ENCODE measurements at regions not wholly inside any gene's neighbourhood (a gene's known extent, or its start where the extent isn't known, plus 50 kb on each side); places are given as distances from the start of the nearest gene placed in this dataset.

DNA sequence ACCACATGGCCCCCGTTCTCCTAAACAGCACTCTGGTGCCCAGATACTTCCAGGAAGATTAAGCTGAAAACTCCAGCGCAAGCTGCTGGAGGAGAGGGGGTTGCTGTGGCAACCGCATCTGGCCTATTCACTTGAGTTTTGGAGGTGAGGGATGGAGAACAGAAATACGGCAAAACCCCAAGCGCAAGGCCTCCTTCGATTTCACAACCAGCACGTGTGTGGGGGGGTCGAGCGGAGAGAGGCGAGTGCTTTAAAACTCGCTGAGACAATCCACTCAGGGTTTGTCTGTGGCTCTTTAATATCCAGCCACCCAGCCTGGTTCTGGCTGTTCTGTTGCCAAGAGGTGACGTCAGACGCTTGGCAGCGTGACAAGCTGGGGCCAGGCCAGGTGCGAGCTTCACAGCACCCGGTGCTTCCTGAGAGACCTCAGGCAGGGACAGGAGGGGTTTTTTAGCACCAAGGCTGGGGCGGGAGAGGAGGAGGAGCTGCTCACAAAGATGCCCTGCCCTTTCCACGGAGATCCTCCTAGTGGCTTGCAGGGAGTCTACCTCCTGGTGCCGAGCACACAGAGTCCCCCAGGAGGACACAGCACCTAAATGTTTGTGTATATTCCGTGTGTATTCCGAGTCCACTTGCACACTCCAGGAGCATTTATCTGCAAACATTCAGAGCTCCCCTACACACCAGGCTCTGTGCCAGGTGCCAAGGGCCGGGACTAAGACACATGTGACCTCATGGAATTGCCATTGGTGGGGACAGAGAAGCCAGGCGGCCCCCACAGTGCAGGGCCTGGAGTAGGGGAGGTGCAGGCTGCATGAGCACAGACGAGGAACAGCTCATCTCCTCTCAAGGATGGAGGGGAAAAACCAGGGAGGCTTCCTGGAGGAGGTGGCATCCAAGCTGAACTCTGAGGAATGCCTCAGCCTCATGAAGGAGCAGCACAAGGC, 194.6 kb downstream of the OLFM1 start:
- TF ChIP-seq ARNT (IDR thresholded peaks at IDR 0.05) = no peak
- TF ChIP-seq TARDBP (IDR thresholded peaks at IDR 0.05) = no peak
- TF ChIP-seq BHLHE40 (IDR thresholded peaks at IDR 0.05; ENCODE audit: borderline replicate concordance) = no peak
- TF ChIP-seq SP1 (IDR thresholded peaks at IDR 0.05) = no peak
- no peak for TF ChIP-seq NFRKB (IDR thresholded peaks at IDR 0.05)
- TF ChIP-seq FOXA1 (IDR thresholded peaks at IDR 0.05) = no peak
- no peak for TF ChIP-seq L3MBTL2 (conservative IDR thresholded peaks at IDR 0.05)
- no peak for TF ChIP-seq FOXK2 (IDR thresholded peaks at IDR 0.05)
- no peak for TF ChIP-seq HDGF (IDR thresholded peaks at IDR 0.05; ENCODE audit: borderline replicate concordance)

All from HEK293T (cell line).